ENCODE measurements at regions not wholly inside any gene's neighbourhood (a gene's known extent, or its start where the extent isn't known, plus 50 kb on each side); places are given as distances from the start of the nearest gene placed in this dataset.

DNA sequence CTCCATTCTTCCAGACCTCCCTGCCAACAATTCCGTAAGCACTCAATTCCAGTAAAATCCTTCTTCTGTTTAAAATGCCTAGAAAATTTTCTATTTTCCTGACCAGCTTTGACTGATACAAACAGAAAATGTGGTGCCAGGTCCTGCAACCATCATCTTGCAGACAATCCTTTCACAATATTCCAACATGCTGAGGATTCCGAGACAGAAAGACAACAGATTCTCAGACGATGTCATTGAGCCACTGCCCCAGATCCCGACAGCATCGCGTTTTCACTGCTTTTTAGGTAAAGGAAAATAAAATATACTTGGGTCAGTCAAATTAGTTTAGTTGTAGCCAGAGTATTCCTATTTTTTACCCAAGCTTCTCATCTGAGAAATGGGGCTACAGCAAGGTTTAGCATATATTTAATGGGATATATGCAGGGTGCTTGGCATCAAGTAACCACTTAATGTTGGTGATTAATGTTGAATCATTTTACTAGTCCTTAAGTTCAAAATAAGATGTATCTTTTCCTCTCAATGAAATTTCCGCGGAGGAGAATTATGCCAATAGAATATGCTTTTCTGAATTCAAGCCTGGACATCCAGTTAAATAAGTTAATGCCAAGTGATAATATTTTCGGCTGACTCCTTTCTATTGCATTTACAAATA is 866.6 kb downstream of the SLC4A3 start:
- CTCF ChIA-PET, result no interaction called here
- POLR2A ChIA-PET, result interaction anchor here (0.6 kb wide), 1 partner anchor 20 kb away, joined by 4 read pairs; no protein-coding TSS in a partner anchor

DNA sequence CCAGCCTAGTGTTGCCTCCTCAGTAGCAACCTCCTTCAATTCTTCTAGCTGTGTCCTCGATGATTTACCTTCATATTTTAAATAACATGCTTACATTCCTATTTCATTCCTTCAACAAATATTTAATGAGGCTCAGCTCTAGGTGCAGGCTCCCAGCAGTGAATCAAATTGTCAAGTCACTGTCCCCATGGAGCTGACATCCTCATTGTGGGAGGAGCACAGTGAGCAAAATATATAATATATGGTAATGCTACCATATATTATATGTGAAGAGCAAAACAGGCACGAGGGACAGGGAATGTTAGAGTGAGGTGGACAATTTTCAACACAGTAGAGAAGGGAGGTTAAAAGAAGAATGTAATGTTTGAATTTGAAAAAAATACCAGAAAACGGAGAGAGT is 869.1 kb downstream of the SLC4A3 start:
- ChIA-PET POLR2A (no interaction called here), CTCF (no interaction called here)

DNA sequence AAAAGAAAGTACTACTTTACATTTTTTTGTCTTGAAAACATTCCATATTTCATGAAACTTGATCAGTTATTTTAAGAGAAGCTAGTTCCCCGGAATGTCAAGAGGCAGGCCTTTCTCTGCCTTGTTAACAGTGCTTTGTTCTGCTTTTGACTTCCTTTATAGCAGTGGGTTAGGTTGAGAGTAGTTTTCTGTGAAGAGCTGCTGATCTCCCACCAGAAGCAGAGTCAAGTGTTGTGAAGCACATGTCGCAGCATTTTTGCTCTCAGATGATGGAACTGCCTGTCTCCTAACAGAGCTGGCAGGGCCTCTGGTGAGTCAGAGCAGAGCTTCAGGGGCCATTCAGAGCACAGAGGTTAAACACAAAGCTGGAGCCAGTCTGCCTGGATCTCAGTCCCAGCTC is 871.8 kb downstream of the SLC4A3 start:
- POLR2A ChIA-PET, result no interaction called here
- CTCF ChIA-PET, result no interaction called here

DNA sequence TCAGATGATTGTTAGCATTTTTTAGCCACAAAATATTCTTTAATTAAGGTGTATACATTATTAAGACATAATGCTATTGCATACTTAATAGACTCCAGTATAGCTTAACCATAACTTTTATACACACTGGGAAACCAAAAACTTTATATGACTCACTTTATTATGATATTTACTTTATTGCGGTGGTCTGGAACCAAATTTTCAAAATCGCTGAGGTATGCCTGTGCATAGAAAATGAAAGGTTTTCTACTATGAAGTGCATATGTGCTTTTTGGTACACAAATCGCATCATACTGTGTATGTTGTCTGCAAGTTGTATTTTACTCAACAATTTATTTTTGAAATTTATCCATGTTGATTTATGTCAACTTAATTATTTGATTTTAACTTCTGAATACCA is 875.1 kb downstream of the SLC4A3 start:
- CTCF ChIA-PET, result no interaction called here

DNA sequence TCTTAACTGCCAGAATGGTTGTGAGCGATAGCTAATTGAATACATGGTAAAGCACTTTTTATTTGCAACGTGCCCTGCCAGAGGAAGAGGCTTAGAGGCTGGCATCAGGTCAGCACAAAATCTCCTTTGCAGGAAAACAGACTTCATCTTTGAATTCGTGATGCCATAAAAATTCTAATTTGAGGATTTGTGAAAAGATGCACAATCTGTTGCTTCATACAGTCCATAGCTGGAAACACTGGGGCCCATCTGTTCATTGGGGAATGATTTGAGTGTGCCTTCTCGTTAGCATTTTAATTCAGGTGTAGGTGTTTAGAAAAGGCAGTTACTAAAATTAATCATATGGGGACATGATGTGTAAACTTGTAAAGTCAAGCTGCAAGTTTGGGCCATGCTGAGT is 876.0 kb downstream of the SLC4A3 start:
- ChIA-PET CTCF (no interaction called here), POLR2A (no interaction called here)

More for the DNA sequence above, 875.1 kb downstream of the SLC4A3 start:
- POLR2A ChIA-PET, result no interaction called here

DNA sequence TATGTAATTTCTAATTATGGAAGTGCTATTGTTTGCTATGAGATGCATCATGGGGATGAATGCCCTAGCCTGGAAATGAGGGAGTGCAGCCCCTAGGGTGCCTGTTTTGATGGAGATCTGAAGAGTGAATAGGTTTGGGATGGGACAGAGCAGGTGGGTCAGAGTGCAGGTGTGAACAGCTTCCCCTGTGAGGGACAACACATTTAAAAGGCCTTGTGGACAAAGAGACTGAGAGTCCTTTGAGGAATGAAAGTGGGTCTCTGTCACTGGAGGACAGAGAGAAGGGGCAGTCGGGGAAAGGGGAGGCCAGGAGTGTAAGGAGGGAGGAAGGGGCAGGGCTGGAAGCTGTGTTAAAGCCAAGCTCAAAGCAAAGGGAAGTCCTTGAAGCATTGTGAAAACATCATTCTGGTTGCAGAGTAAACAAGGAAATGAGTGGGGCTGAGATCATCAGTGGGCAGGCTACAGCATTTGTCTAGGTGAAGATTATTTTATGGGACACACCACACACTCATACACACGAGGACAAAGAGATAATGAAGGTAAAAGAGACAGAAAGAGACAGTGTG is 877.6 kb downstream of the SLC4A3 start:
- ChIA-PET CTCF (no interaction called here), POLR2A (no interaction called here)

DNA sequence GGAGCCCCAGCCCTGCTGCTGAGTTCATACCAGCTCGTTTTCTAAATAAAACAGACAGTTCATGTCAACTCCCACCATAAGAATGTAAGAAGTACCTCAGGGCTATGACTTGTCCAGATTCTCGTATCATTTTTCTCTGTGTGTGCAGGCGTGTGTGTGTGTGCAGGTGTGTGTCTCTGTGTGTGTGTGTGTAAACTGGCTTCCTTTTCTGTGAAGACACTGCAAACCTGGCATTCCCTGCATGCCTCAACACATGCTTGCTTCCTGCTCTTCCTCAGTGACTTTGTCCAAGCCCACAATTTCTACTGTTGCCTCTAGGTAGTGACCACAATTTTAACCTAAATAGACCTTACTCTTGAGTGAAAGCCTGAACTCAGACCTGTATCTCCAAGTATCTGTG is 879.0 kb downstream of the SLC4A3 start:
- ChIA-PET POLR2A (no interaction called here), CTCF (no interaction called here)

DNA sequence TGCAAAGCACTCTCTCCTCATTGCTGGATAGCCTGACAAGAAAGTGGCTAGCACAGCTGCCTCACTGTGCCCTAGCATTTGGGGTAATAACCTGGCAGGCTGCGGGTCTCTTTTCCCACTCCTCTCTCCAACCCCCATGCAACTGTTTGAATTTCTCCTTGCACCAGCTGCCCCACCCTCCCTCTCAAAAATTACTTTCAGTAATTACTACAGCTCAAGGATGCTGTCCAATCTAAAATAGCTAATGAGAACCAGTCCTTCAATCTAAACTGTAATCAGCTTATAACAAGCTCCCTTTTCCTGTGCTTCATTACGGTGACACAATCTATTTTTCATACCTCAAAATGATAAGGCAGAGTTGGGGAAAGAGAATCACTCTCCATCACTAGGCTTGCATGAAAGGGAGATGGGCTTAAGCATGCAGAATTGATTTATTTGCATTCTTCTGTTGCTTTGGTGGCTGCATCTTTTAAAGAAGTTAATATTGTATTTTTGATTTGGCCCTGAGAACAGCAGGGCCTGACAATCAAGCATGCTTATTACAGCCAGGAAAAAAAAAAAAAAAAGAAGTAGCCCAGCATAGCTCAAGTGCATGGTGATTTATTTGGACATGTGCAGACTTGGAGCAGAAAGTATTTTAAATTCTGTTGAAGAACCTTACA is 881.8 kb downstream of the SLC4A3 start:
- CTCF ChIA-PET, result no interaction called here
- POLR2A ChIA-PET, result no interaction called here

DNA sequence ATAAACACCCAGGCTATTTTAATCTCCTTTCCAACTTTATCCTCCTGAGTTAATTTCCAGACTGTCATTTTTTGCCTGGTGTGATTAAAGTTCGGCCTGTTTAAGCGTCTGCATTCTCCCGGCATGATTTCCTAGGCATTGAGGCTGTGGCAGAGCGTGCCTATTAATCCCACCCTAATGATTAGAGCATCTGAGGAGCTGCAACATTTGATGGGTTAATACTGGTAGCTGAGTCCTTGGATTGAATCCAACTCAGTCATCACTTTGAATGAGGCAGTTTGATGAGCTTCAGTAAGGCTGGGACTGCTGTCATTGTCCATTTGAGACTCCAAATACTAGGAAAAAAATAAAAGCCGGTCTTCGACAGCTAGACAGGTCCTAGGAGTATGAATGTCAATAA is 882.5 kb downstream of the SLC4A3 start:
- ChIA-PET CTCF (no interaction called here), POLR2A (no interaction called here)

DNA sequence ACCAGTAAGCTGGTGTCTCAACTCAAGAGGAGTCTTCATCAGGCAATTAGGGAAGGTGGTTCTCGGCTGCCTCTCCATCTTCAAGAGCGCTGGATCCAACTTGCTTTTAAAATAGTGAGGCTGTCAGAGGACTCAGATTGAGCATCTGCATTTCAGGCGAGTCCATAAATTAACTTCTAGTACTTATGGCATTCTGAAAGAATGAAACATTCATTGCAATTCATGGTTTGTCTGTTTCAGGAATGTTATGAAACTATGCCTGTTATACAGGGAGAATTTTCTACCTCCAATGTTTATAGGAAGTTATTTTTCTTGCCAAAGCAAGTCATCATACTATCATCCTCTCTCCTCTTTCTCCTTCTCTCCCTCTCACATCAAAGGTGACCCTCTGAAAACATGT is 883.2 kb downstream of the SLC4A3 start:
- CTCF ChIA-PET, result no interaction called here
- POLR2A ChIA-PET, result no interaction called here

DNA sequence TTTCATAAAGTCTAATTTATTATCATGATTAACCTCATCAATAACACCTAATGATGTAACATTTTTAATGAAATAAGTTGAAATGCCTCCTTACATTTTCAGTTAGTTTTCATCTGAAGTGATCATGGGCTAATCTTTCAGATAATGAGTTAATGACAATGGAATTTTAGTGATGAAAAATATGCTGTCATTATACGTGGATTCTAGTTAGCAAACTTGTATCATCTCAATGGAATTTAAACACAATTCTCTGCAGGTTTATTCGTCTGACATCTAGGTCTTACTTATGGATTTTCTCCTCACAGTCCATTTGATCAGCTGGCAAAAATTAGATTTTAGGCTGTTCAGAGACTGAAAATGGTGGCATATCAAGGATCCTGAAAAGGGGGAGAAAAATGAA is 885.0 kb downstream of the SLC4A3 start:
- POLR2A ChIA-PET, result no interaction called here

DNA sequence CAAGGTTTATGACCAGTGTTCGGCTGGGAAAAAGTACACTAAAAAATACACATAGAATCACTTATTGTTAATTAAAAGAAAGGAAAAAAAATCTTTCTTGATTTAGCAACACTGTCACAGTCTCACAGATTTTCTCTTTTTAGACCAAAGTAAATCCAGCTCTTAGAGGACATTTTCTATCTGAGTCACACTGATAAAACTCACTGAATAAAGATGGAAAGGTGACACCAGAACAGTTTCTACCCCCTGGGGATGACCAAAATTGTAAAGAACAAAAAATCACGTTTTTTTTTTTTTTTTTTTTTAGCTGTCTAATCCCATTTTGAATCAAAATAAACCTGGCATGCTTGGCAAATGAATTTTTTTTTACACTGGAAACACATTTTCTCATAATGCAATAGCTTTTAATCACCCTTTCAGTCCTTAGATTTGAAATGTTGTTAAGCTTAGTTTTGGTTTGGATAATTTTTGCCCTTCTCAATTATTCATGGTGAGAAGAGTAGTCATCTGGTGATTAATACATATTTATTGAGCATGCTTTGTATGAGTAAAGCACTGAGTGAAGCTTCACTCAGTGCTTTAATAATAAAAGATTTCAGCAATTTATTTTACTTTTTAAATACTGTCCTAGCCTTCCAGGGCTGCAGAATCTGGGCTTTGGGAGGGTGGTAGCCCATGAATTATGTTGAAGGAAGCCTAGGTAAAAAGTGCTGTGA is 886.3 kb downstream of the SLC4A3 start:
- POLR2A ChIA-PET, result interaction anchor here (0.6 kb wide), 1 partner anchor 20 kb away, joined by 4 read pairs; no protein-coding TSS in a partner anchor
- CTCF ChIA-PET, result no interaction called here

More for the DNA sequence above, 885.0 kb downstream of the SLC4A3 start:
- CTCF ChIA-PET, result no interaction called here

DNA sequence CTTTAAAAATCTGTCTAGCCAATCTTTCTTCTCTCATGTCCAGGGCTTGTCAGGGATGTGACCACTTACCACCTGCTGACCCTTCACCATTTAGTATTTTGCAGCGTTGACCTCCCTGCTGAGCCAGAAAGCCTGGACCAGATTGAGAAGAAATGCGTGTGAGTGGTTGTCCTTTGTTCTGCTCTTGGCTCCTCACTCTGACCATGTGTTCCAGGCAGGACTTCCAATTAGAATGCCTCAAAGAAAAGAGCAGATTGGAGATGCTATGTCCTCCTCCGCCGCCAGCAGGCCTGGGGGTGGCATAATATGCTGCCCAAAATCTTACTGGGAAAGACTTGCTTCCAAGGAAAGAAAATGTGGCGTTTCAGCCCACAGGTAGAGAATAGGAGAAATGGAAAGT is 894.1 kb downstream of the SLC4A3 start:
- CTCF ChIA-PET, result no interaction called here
- POLR2A ChIA-PET, result no interaction called here

DNA sequence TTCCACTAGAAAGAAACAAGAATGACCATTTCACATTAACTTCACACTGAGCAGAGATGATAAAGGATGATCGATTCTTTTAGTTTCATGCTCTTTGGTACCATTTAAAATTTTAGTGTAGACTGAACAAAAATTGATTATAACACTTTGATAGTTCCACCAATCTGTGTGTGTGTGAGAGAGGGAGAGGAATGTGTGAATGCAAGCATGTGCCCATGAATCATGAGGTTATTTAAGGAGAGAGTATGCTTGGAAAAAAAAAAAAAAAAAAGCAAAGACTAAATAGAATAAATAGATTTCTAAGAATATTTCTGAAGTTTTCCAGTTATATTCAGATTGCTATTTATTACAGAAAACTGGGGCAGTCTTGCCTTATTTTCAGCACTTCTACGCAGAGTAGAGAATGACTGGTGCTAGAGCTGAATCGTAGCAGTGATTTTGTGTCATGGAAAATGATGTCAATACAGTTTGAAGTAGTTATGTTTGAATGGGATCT is 900.8 kb downstream of the SLC4A3 start:
- CTCF ChIA-PET, result no interaction called here
- POLR2A ChIA-PET, result no interaction called here

DNA sequence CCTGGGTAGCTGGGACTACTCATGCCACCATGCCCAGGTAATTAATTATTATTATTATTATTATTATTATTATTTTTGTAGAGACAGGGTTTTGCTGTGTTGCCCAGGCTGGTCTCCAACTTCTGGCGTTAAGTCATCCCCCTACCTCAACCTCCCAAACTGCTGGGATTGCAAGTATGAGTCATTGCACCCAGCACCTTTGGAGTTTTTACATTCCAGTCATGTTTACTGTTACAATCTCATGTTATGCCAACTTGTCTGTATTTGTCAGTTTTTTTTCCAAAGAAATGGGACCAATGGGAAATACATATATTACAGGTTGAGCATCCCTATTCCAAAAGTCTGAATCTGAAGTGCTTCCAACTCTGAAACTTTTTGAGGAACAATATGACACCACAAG is 903.8 kb downstream of the SLC4A3 start:
- ChIA-PET POLR2A (no interaction called here), CTCF (no interaction called here)

DNA sequence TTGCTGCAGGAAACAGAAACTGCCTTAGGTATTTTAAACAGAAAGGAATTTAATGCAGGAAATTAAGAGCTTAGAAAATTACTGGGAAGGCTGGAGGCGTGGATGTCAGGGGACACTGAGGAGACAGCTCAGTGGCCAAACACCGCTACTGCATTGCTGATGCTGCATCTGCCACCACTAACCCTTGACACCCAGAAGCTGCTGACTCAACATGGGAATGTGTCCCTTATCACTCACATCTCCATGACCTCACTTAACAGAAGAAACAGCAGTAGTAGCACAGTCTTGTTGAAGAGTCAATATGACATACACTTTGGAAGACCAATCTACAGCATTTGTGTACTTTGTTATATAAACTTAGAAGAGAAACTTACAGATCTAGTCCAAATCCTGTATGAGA is 906.1 kb downstream of the SLC4A3 start:
- POLR2A ChIA-PET, result no interaction called here
- CTCF ChIA-PET, result no interaction called here

DNA sequence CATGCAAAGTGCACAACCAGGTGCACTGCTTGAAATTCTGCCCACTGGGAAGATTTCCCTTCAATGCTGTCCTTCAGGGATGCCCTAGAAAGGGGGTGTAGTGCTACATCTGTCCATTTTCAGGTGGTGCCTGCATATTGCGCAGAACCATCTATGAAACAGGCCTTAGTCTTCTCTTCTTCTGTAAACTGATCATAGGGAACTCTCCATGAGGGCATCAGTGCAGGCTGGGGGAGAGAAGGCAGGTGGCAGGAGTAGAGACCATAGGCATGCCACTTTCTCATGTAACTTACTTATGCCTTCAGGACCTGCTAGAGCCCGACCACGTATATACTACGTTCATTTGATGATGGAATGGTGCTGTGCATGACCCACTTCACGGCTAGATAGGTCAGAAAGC is 912.1 kb downstream of the SLC4A3 start:
- ChIA-PET CTCF (no interaction called here), POLR2A (no interaction called here)

DNA sequence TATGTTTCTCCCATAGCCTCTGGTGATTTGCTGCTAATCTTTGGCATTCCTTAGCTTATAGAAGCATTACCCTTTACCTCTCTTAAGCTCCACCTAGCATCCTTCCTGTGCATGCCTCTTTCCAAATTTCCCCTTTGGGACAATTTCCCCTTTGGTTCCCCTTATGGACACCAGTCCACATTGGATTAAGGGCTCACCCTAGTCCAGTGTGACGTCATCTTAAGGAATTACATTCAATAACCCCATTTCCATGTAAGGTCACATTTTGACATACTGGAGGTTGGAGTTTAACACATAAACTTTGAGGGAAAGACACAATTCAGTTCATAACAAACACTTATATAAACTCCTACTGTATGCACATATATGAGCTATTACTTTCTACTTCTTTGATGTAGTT is 916.6 kb downstream of the SLC4A3 start:
- CTCF ChIA-PET, result no interaction called here
- POLR2A ChIA-PET, result no interaction called here

DNA sequence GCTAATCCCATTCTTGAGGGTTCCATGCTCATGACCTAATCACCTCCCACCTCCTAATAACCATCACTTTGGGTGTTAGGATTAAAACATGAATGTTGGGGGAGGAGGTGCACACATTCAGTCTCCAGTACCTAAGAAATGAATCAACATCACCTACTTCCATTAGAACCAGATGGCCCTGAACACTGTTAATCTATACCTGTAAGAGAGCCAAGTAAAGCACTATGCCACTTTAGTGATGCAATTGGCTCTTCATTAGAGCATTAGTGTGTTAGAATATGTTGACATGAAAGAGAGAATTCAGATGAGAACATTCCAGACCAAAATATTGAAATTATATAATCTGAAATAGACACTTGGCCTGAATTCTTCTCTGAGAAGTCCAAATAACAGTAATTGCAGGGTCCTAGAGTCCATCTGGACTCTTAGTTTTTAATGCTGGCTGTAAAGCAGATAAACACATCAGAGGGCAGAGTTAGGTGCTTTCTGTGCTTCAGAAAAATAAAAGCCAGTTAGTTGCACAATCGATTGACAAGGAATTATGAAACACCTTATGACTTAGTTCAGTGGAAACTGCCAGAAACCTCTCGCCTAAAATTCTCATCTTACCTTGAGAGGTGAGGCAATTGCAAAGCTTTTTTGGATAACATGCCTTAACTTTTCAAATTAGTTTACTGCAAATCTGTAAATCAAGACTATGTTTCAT is 923.7 kb downstream of the SLC4A3 start:
- ChIA-PET POLR2A (no interaction called here), CTCF (no interaction called here)

DNA sequence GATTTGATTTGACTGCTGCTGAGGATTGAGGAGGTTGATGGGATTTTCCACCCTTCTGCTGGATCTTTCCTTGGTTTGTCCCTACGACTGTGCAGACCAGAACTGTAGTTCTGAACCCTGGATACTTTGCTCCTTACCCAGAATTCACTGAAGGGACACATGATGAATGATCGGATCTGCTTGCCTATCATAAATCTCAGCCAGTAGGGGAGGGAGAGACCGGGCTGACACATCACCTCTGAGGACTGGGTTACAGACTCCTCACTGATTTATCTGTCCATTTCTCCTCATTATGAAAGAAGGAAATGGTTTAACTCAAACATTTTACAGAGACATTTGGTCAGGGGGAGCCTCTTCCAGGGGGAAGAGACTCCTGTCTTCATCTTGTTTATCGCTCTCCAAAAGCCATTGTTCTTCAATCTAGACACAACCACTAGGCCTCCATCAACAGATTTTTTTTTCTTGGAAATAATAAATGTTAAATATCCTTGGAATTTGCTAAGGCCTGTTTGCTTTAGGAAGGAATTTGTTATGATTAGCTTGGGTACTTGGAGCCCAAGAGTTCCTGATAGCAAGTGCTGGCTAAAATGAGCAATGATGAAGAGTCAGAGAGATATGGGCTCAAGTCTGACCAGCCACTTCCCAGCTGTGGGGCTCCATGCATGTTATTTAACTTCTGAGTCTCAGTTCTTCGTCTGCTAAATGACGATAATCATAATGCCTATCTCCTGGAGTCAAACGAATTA is 925.5 kb downstream of the SLC4A3 start:
- ChIA-PET CTCF (no interaction called here), POLR2A (no interaction called here)
